Esophagus muscularis mucosa (tissue), 4 donors: ENCODE measurements at regions not wholly inside any gene's neighbourhood (a gene's known extent, or its start where the extent isn't known, plus 50 kb on each side); places are given as distances from the start of the nearest gene placed in this dataset.

Source experiments
- DNase-seq: peaks from one replicate; pipeline ENCODE4 v3.0.0-alpha.2; 2017; ENCODE audit errors: extremely low spot score
- H3K27ac ChIP-seq, 4 donors: fragments of 200-600 bp; sonication (generic); replicated peaks in 1 of 4; 1 replicate in 3 of 4; 2 replicates in 1 of 4; pipeline ENCODE4 v1.5.1; 2016 to 2019; ENCODE audit warnings: mild to moderate bottlenecking in 1 of 4
- H3K27me3 ChIP-seq, 4 donors: fragments of 200-600 bp; sonication (generic); one replicate each; pipeline versions ENCODE4 v1.5.1 to v1.6.0; 2016 to 2019
- H3K36me3 ChIP-seq, 4 donors: fragments of 200-600 bp; sonication (generic); one replicate each; pipeline ENCODE4 v1.5.1; 2016 to 2019
- H3K4me1 ChIP-seq, 4 donors: fragments of 200-600 bp; sonication (generic); one replicate each; pipeline ENCODE4 v1.5.1; 2016 to 2019
- H3K4me3 ChIP-seq, 4 donors: fragments of 200-600 bp; sonication (generic); 1 replicate in 2 of 4; 2 replicates in 2 of 4; pipeline ENCODE4 v1.5.1; 2016 to 2019; ENCODE audit warnings: mild to moderate bottlenecking in 4 of 4, moderate library complexity in 1 of 4
- H3K9me3 ChIP-seq, 4 donors: fragments of 200-600 bp; sonication (generic); 1 replicate in 3 of 4; 2 replicates in 1 of 4; pipeline ENCODE4 v1.5.1; 2016 to 2019
- CTCF ChIP-seq, 3 experiments: fragments of 200-600 bp in 2 of 3; fragments of 450-650 bp in 1 of 3; sonication (generic) in 2 of 3; IDR thresholded peaks; one replicate each; pipeline ENCODE4 v1.5.1; 2017 to 2019; ENCODE audit warnings: antibody characterized with exemption in 3 of 3, mild to moderate bottlenecking in 2 of 3, moderate library complexity in 1 of 3
- EP300 ChIP-seq: sonication (generic); formaldehyde crosslinking; IDR thresholded peaks from one replicate; pipeline ENCODE4 v1.6.1; 2017; ENCODE audit warnings: antibody characterized with exemption
- POLR2A ChIP-seq: fragments of 450-650 bp; IDR thresholded peaks from one replicate; pipeline ENCODE4 v1.6.1; 2017; ENCODE audit warnings: antibody characterized with exemption, moderate library complexity, mild to moderate bottlenecking, low read depth
- POLR2AphosphoS5 ChIP-seq, 2 donors: sonication (generic); formaldehyde crosslinking; IDR thresholded peaks; one replicate each; pipeline ENCODE4 v1.6.1; 2017; ENCODE audit warnings: antibody characterized with exemption in 2 of 2
- WGBS: methylation state at CpG from one replicate; pipeline ENCODE4 v1.1.5; 2018; 5-methylcytosine and 5-hydroxymethylcytosine counted together
- intact Hi-C: fragments of 100-400 bp; cut with DNase I; formaldehyde crosslinking; loops from one replicate; pipeline ENCODE4 v1.15.1; 2023

- Histone ChIP-seq H3K9me3 (no peaks in the 10 kb centered on the region), H3K36me3 (no peaks in the 10 kb centered on the region), H3K27ac (no peak overlapping the region), H3K4me1 (no peaks in the 10 kb centered on the region), H3K4me3 (no peak overlapping the region), H3K27me3 (no peaks in the 10 kb centered on the region)
- TF ChIP-seq EP300 (no peak), POLR2A (no peak), CTCF (IDR thresholded peaks at IDR 0.05) (no peak), POLR2AphosphoS5 (IDR thresholded peaks at IDR 0.05) (no peak)
- intact Hi-C loops: no loop called here
- no peak for DNase-seq
- 90% methylated on average over 5 of the region's 5 CpGs for WGBS
Measured at GRCh38 chr4:175252642-175253041, 334.5 kb downstream of the ADAM29 start.

- TF ChIP-seq EP300 (no peak), CTCF (IDR thresholded peaks at IDR 0.05) (no peak), POLR2A (no peak), POLR2AphosphoS5 (IDR thresholded peaks at IDR 0.05) (no peak)
- Histone ChIP-seq H3K9me3 (no peaks in the 10 kb centered on the region), H3K4me1 (no peaks in the 10 kb centered on the region), H3K4me3 (no peak overlapping the region), H3K36me3 (no peaks in the 10 kb centered on the region), H3K27me3 (no peaks in the 10 kb centered on the region), H3K27ac (no peak overlapping the region)
- WGBS: 89% methylated on average over 7 of the region's 8 CpGs
- intact Hi-C loops: no loop called here
- DNase-seq: no peak
Measured at GRCh38 chr4:175253184-175253902, 335.2 kb downstream of the ADAM29 start.

- no peak for DNase-seq
- 100% methylated on average over 1 of the region's 1 CpG for WGBS
- Histone ChIP-seq H3K27ac (no peak overlapping the region), H3K27me3 (no peaks in the 10 kb centered on the region), H3K9me3 (no peaks in the 10 kb centered on the region), H3K4me1 (no peaks in the 10 kb centered on the region), H3K36me3 (no peaks in the 10 kb centered on the region), H3K4me3 (no peak overlapping the region)
- intact Hi-C loops: no loop called here
- TF ChIP-seq EP300 (no peak), POLR2A (no peak), POLR2AphosphoS5 (IDR thresholded peaks at IDR 0.05) (no peak), CTCF (IDR thresholded peaks at IDR 0.05) (no peak)
Measured at GRCh38 chr4:175263537-175263936, 345.4 kb downstream of the ADAM29 start.

GRCh38 chr4:175271010-175271630 is 353.0 kb downstream of the ADAM29 start:
- no peaks in the 10 kb centered on the region for H3K4me1 ChIP-seq
- TF ChIP-seq POLR2AphosphoS5 (IDR thresholded peaks at IDR 0.05): no peak
- TF ChIP-seq POLR2A: no peak
- TF ChIP-seq EP300: no peak
- no peak for TF ChIP-seq CTCF (IDR thresholded peaks at IDR 0.05)
- no peak overlapping the region for H3K27ac ChIP-seq
- no peaks in the 10 kb centered on the region for H3K27me3 ChIP-seq
- WGBS: 80% methylated on average over 2 of the region's 2 CpGs
- H3K4me3 ChIP-seq: no peak overlapping the region
- no peaks in the 10 kb centered on the region for H3K9me3 ChIP-seq
- intact Hi-C loops: no loop called here
- H3K36me3 ChIP-seq: no peaks in the 10 kb centered on the region
- DNase-seq: no peak
